ENCODE measurements at regions not wholly inside any gene's neighbourhood (a gene's known extent, or its start where the extent isn't known, plus 50 kb on each side); places are given as distances from the start of the nearest gene placed in this dataset.

DNA sequence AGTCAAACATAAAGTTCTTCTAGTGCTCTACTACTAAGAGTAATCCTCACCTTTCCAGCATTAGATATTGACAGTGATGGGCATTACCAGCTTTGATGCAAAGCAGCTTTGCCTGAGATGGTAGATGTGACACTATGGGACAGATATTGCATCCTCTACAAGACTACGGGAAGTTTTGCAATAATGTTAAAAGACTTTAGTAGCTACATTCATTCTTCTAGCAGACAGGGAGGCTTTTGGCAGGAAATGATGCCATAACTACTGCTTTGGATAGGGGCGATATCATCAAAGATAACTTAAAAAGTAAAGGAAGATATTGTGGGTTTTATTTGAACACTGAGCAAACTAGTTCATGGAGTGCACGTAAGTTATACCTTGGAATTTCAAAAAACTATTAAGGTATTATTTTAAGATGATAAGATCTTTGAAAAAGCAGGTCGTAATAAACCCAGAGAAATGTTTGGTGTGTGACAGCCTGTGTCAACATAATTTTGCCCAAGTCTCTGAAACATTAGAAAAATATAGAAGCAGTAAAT lies 368.3 kb upstream of the TMPRSS15 start:
- WGBS, 2 donors, result 84 to 87% methylated on average over 4 of the region's 4 CpGs
- no peak overlapping the region for H3K27ac ChIP-seq
- H3K4me3 ChIP-seq, result no peak overlapping the region
- DNase-seq, result no peak
- no peaks in the 10 kb centered on the region for H3K4me1 ChIP-seq
- no peaks in the 10 kb centered on the region for H3K9me3 ChIP-seq
- no peaks in the 10 kb centered on the region for H3K36me3 ChIP-seq (ENCODE audit: low read depth, missing control alignments)
- intact Hi-C loops (cut with DNase I; ENCODE audit: low total_unique reads), result no loop called here
- TF ChIP-seq, protein P1, sequence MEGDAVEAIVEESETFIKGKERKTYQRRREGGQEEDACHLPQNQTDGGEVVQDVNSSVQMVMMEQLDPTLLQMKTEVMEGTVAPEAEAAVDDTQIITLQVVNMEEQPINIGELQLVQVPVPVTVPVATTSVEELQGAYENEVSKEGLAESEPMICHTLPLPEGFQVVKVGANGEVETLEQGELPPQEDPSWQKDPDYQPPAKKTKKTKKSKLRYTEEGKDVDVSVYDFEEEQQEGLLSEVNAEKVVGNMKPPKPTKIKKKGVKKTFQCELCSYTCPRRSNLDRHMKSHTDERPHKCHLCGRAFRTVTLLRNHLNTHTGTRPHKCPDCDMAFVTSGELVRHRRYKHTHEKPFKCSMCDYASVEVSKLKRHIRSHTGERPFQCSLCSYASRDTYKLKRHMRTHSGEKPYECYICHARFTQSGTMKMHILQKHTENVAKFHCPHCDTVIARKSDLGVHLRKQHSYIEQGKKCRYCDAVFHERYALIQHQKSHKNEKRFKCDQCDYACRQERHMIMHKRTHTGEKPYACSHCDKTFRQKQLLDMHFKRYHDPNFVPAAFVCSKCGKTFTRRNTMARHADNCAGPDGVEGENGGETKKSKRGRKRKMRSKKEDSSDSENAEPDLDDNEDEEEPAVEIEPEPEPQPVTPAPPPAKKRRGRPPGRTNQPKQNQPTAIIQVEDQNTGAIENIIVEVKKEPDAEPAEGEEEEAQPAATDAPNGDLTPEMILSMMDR (IDR thresholded peaks at IDR 0.05), result no peak
- TF ChIP-seq POLR2A (IDR thresholded peaks at IDR 0.05), result no peak
- no peaks in the 10 kb centered on the region for H3K27me3 ChIP-seq

DNA sequence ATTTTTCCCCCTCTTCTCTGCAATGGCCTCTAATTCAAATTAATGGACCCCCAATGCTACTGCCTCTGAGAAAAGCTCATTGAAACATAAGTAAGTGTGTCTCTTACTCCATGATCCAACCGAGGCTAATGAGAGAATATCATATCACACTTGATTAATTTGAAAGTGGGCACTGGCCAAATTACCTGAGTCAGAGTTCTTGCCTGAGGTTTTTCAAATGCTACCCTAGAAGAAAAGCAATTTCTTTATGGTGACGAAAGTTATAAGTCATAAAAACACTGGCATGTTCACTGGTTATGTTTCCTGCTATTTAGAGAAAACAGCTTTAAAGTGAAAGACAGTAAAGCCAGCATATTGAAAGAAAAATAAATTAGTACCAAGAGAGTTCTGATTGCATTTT lies 368.8 kb upstream of the TMPRSS15 start:
- no peaks in the 10 kb centered on the region for H3K27me3 ChIP-seq
- TF ChIP-seq, protein P1 (IDR thresholded peaks at IDR 0.05), result no peak
- TF ChIP-seq POLR2A (IDR thresholded peaks at IDR 0.05), result no peak
- no peak overlapping the region for H3K4me3 ChIP-seq
- intact Hi-C loops (cut with DNase I; ENCODE audit: low total_unique reads), result no loop called here
- H3K9me3 ChIP-seq, result no peaks in the 10 kb centered on the region
- H3K36me3 ChIP-seq (ENCODE audit: low read depth, missing control alignments), result no peaks in the 10 kb centered on the region
- WGBS, 2 donors, result 78 to 80% methylated on average over 2 of the region's 2 CpGs
- H3K4me1 ChIP-seq, result no peaks in the 10 kb centered on the region
- no peak for DNase-seq
- no peak overlapping the region for H3K27ac ChIP-seq

DNA sequence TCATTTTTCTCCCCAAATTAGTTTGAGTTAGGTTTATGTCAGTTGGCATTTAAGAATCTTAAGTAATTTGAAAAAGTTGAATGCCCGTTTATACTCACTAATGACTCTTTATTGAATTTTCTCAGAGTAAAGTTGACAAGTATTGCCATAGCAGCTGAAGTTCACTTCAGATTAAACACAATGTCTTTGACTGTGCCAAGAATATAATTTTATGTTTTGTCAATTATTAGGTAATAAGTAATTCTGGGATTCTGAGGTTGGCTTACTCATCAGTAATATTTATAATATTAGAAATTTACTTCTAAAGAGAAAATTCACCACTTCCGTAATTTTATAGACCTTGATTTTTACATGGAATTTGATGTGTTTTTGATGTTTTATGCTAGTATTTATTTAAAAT lies 369.3 kb upstream of the TMPRSS15 start:
- intact Hi-C loops (cut with DNase I; ENCODE audit: low total_unique reads), result no loop called here
- WGBS, 2 donors, result 83 to 88% methylated on average over 2 of the region's 2 CpGs
- Histone ChIP-seq H3K4me3 (no peak overlapping the region), H3K9me3 (no peaks in the 10 kb centered on the region), H3K36me3 (ENCODE audit: low read depth, missing control alignments) (no peaks in the 10 kb centered on the region), H3K4me1 (no peaks in the 10 kb centered on the region), H3K27ac (no peak overlapping the region), H3K27me3 (no peaks in the 10 kb centered on the region)
- no peak for DNase-seq
- TF ChIP-seq POLR2A (IDR thresholded peaks at IDR 0.05), result no peak
- TF ChIP-seq, protein P1 (IDR thresholded peaks at IDR 0.05), result no peak

DNA sequence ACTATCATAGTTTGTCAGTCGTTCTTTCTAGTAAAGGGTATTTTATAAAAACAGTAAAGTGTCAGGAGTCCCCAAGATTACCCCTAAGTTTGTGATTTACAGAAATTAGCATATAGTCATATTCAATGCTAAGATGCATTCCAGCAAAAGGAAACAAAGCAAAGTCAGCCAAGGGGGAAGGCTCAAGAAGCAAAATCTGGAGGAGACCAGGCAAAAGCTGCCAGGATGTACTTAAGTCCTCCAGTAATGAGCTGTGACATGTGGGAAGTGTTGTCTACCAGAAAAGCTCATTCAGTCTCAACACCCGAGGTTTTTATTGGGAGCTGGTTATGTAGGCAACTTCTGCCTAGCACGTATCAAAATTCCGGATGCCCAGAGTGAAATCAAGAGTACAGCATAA lies 373.4 kb upstream of the TMPRSS15 start:
- Histone ChIP-seq H3K27me3 (no peaks in the 10 kb centered on the region), H3K36me3 (ENCODE audit: low read depth, missing control alignments) (no peaks in the 10 kb centered on the region), H3K4me3 (no peak overlapping the region), H3K9me3 (no peaks in the 10 kb centered on the region), H3K27ac (no peak overlapping the region), H3K4me1 (no peaks in the 10 kb centered on the region)
- WGBS, 2 donors, result 60 to 77% methylated on average over 4 of the region's 4 CpGs
- no peak for DNase-seq
- intact Hi-C loops (cut with DNase I; ENCODE audit: low total_unique reads), result no loop called here
- TF ChIP-seq POLR2A (IDR thresholded peaks at IDR 0.05), result no peak
- TF ChIP-seq, protein P1 (IDR thresholded peaks at IDR 0.05), result no peak

DNA sequence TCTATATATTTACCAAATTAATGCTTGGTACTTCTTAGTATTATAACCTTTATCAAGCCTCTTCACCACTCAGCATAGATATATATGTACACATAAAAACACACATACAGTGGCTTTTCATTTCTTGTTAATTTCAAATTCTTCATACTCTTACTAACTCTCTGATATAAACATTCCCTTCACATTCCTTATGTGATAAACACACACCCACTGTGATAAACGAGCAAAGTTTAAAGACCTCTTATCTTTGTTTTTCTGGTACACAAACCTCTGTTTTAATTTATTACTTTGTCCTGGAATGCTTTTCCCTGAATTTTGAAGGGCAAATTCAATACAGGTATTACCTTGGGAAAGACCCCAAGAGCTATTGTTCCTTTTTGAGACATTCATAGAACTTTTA lies 379.1 kb upstream of the TMPRSS15 start:
- 25 to 30% methylated on average over 1 of the region's 1 CpG for WGBS, 2 donors
- no peak for DNase-seq

More for the DNA sequence above, 379.1 kb upstream of the TMPRSS15 start:
- Histone ChIP-seq H3K27ac (no peak overlapping the region), H3K9me3 (no peaks in the 10 kb centered on the region), H3K4me1 (no peaks in the 10 kb centered on the region), H3K27me3 (no peaks in the 10 kb centered on the region), H3K36me3 (ENCODE audit: low read depth, missing control alignments) (no peaks in the 10 kb centered on the region), H3K4me3 (no peak overlapping the region)
- intact Hi-C loops (cut with DNase I; ENCODE audit: low total_unique reads), result no loop called here
- TF ChIP-seq, protein P1 (IDR thresholded peaks at IDR 0.05), result no peak
- TF ChIP-seq POLR2A (IDR thresholded peaks at IDR 0.05), result no peak
